WTC11 (cell line): ENCODE measurements at regions not wholly inside any gene's neighbourhood (a gene's known extent, or its start where the extent isn't known, plus 50 kb on each side); places are given as distances from the start of the nearest gene placed in this dataset.

Experiments used
- ATAC-seq: fragments of 200-7000 bp; cut with Tn5 transposase; 2 replicates; pipeline ENCODE4 v1.10.0; 2021; ENCODE audit warnings: mild to moderate bottlenecking, moderate library complexity
- CTCF ChIA-PET: fragments of 300-600 bp; sonication (Branson Sonifier 250); formaldehyde crosslinking; loops from one replicate; lab custom pipeline; 2021; ENCODE audit warnings: antibody characterized with exemption; lab: Charles Lee
- POLR2A ChIA-PET: fragments of 350-600 bp; sonication (Branson Sonifier 250); formaldehyde crosslinking; loops from one replicate; lab custom pipeline; 2021; ENCODE audit warnings: antibody characterized with exemption; lab: Charles Lee
- DNase-seq: peaks from one replicate; pipeline ENCODE4 v3.0.0; 2021; ENCODE audit warnings: low spot score
- H3K27ac Mint-ChIP-seq: 2 replicates; pipeline ENCODE4 v1.8.0; 2021; ENCODE audit warnings: mixed read lengths
- H3K27me3 Mint-ChIP-seq: 2 replicates; pipeline ENCODE4 v1.8.0; 2021; ENCODE audit warnings: low read depth, mild to moderate bottlenecking, moderate library complexity, mixed read lengths
- H3K36me3 Mint-ChIP-seq: 2 replicates; pipeline ENCODE4 v1.8.0; 2021; ENCODE audit warnings: mixed read lengths
- H3K4me1 Mint-ChIP-seq: 2 replicates; pipeline ENCODE4 v1.8.0; 2022; ENCODE audit warnings: mixed read lengths
- H3K4me3 Mint-ChIP-seq: 2 replicates; pipeline ENCODE4 v1.8.0; 2021; ENCODE audit warnings: mild to moderate bottlenecking, moderate library complexity, mixed read lengths
- H3K9me3 Mint-ChIP-seq: 2 replicates; pipeline ENCODE4 v1.8.0; 2021; ENCODE audit warnings: mixed read lengths
- FOXJ3 ChIP-seq: sonication (generic); formaldehyde crosslinking; IDR thresholded peaks from 2 replicates; pipeline ENCODE4 v1.9.0; 2021; ENCODE audit warnings: missing genetic modification reagents, mild to moderate bottlenecking, borderline replicate concordance
- GRHL2 ChIP-seq: fragments of 250-450 bp; sonication (Bioruptor Pico); IDR thresholded peaks from 2 replicates; pipeline ENCODE4 v1.8.0; 2022; ENCODE audit warnings: mild to moderate bottlenecking, moderate library complexity; ENCODE audit not compliant: insufficient replicate concordance, severe bottlenecking
- PRRX2 ChIP-seq: fragments of 250-450 bp; sonication (Bioruptor Pico); IDR thresholded peaks from 2 replicates; pipeline ENCODE4 v1.8.0; 2021; ENCODE audit warnings: mild to moderate bottlenecking
- SOX15 ChIP-seq: fragments of 250-450 bp; sonication (Bioruptor Pico); IDR thresholded peaks from 2 replicates; pipeline ENCODE4 v1.9.0; 2021; ENCODE audit warnings: mild to moderate bottlenecking
- TCF7 ChIP-seq: sonication (generic); formaldehyde crosslinking; IDR thresholded peaks from 2 replicates; pipeline ENCODE4 v1.8.0; 2022; ENCODE audit warnings: mild to moderate bottlenecking, low read depth, missing genetic modification reagents, moderate library complexity
- USF2 ChIP-seq: sonication (generic); formaldehyde crosslinking; IDR thresholded peaks from 2 replicates; pipeline ENCODE4 v1.8.1; 2023; ENCODE audit warnings: mild to moderate bottlenecking, missing genetic modification reagents, moderate library complexity
- ZNF416 ChIP-seq: fragments of 250-450 bp; sonication (Bioruptor Pico); IDR thresholded peaks from 2 replicates; pipeline ENCODE4 v1.9.0; 2021; ENCODE audit warnings: mild to moderate bottlenecking, inconsistent platforms
- TF ChIP-seq, protein P1 (sequence below): sonication (generic); formaldehyde crosslinking; IDR thresholded peaks from 2 replicates; pipeline ENCODE4 v1.8.0; 2022; ENCODE audit warnings: mild to moderate bottlenecking, missing genetic modification reagents
- TF ChIP-seq, protein P2 (sequence below): fragments of 250-450 bp; sonication (Bioruptor Pico); IDR thresholded peaks from 2 replicates; pipeline ENCODE4 v1.9.0; 2021; ENCODE audit warnings: moderate library complexity, mild to moderate bottlenecking, inconsistent platforms, borderline replicate concordance
- TF ChIP-seq, protein P3 (sequence below): fragments of 250-450 bp; sonication (Bioruptor Pico); IDR thresholded peaks from 2 replicates; pipeline ENCODE4 v1.9.0; 2021; ENCODE audit warnings: mild to moderate bottlenecking
- TF ChIP-seq, protein P4 (sequence below): fragments of 200-600 bp; IDR thresholded peaks from 2 replicates; pipeline ENCODE4 v1.8.0; 2022; ENCODE audit warnings: antibody characterized with exemption
- TF ChIP-seq, protein P5 (sequence below): sonication (generic); formaldehyde crosslinking; IDR thresholded peaks from 2 replicates; pipeline ENCODE4 v1.8.1; 2022; ENCODE audit warnings: mild to moderate bottlenecking, moderate library complexity, missing genetic modification reagents

DNA sequence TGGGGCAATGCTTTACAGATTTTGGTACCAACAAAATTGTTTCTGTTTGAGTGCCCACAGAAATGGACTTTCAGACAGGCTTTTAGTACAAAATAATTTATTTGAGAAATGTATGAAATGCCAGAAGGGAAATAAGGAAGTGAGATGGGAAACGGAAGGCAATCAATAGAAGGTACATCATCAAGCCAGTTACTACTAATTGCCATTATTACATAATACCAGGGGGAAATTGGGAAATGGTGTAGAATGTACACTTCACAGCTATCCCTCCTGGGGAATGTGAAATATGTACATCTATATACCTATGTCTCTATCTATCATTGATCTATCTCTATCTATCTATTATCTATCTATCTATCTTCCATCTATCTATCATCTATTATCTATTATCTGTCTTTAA, 264.6 kb upstream of the B3GALT2 start:
- H3K4me3 Mint-ChIP-seq, result no peak overlapping the region
- ChIA-PET POLR2A (no interaction called here), CTCF (no interaction called here)
- no peaks in the 10 kb centered on the region for H3K36me3 Mint-ChIP-seq
- H3K27me3 Mint-ChIP-seq, result no peaks in the 10 kb centered on the region
- TF ChIP-seq USF2 (CRISPR knock-in tag) (no peak), TCF7 (CRISPR knock-in tag) (no peak), GRHL2 (no peak), FOXJ3 (no peak), PRRX2 (no peak), SOX15 (CRISPR knock-in tag) (no peak), ZNF416 (CRISPR knock-in tag) (no peak)
- TF ChIP-seq, protein P1, sequence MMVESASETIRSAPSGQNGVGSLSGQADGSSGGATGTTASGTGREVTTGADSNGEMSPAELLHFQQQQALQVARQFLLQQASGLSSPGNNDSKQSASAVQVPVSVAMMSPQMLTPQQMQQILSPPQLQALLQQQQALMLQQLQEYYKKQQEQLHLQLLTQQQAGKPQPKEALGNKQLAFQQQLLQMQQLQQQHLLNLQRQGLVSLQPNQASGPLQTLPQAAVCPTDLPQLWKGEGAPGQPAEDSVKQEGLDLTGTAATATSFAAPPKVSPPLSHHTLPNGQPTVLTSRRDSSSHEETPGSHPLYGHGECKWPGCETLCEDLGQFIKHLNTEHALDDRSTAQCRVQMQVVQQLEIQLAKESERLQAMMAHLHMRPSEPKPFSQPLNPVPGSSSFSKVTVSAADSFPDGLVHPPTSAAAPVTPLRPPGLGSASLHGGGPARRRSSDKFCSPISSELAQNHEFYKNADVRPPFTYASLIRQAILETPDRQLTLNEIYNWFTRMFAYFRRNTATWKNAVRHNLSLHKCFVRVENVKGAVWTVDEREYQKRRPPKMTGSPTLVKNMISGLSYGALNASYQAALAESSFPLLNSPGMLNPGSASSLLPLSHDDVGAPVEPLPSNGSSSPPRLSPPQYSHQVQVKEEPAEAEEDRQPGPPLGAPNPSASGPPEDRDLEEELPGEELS, result no peak
- TF ChIP-seq, protein P2, sequence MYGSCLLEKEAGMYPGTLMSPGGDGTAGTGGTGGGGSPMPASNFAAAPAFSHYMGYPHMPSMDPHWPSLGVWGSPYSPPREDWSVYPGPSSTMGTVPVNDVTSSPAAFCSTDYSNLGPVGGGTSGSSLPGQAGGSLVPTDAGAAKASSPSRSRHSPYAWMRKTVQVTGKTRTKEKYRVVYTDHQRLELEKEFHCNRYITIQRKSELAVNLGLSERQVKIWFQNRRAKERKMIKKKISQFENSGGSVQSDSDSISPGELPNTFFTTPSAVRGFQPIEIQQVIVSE (CRISPR knock-in tag), result no peak
- TF ChIP-seq, all 79 proteins: peak for 0
- DNase-seq (no peak), ATAC-seq (no peak)
- Mint-ChIP-seq H3K4me1 (0 out of 2 replicates have a peak, but pooled peaks cover 4% of the 10 kb centered on the region), H3K9me3 (no peaks in the 10 kb centered on the region), H3K27ac (no peak overlapping the region)

- ATAC-seq (peak; percentile 44), DNase-seq (no peak)
- H3K4me3 Mint-ChIP-seq, result no peak overlapping the region
- POLR2A ChIA-PET, result no interaction called here
- no peaks in the 10 kb centered on the region for H3K9me3 Mint-ChIP-seq
- CTCF ChIA-PET, result no interaction called here
- no peaks in the 10 kb centered on the region for H3K36me3 Mint-ChIP-seq
- H3K4me1 Mint-ChIP-seq, result 0 out of 2 replicates have a peak, but pooled peaks cover 4% of the 10 kb centered on the region
- H3K27me3 Mint-ChIP-seq, result no peaks in the 10 kb centered on the region
- H3K27ac Mint-ChIP-seq, result no peak overlapping the region
- TF ChIP-seq GRHL2, result no peak
- TF ChIP-seq, protein P3, sequence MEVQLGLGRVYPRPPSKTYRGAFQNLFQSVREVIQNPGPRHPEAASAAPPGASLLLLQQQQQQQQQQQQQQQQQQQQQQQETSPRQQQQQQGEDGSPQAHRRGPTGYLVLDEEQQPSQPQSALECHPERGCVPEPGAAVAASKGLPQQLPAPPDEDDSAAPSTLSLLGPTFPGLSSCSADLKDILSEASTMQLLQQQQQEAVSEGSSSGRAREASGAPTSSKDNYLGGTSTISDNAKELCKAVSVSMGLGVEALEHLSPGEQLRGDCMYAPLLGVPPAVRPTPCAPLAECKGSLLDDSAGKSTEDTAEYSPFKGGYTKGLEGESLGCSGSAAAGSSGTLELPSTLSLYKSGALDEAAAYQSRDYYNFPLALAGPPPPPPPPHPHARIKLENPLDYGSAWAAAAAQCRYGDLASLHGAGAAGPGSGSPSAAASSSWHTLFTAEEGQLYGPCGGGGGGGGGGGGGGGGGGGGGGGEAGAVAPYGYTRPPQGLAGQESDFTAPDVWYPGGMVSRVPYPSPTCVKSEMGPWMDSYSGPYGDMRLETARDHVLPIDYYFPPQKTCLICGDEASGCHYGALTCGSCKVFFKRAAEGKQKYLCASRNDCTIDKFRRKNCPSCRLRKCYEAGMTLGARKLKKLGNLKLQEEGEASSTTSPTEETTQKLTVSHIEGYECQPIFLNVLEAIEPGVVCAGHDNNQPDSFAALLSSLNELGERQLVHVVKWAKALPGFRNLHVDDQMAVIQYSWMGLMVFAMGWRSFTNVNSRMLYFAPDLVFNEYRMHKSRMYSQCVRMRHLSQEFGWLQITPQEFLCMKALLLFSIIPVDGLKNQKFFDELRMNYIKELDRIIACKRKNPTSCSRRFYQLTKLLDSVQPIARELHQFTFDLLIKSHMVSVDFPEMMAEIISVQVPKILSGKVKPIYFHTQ (CRISPR knock-in tag), result no peak
- TF ChIP-seq, protein P4, sequence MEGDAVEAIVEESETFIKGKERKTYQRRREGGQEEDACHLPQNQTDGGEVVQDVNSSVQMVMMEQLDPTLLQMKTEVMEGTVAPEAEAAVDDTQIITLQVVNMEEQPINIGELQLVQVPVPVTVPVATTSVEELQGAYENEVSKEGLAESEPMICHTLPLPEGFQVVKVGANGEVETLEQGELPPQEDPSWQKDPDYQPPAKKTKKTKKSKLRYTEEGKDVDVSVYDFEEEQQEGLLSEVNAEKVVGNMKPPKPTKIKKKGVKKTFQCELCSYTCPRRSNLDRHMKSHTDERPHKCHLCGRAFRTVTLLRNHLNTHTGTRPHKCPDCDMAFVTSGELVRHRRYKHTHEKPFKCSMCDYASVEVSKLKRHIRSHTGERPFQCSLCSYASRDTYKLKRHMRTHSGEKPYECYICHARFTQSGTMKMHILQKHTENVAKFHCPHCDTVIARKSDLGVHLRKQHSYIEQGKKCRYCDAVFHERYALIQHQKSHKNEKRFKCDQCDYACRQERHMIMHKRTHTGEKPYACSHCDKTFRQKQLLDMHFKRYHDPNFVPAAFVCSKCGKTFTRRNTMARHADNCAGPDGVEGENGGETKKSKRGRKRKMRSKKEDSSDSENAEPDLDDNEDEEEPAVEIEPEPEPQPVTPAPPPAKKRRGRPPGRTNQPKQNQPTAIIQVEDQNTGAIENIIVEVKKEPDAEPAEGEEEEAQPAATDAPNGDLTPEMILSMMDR, result no peak
- TF ChIP-seq, protein P5, sequence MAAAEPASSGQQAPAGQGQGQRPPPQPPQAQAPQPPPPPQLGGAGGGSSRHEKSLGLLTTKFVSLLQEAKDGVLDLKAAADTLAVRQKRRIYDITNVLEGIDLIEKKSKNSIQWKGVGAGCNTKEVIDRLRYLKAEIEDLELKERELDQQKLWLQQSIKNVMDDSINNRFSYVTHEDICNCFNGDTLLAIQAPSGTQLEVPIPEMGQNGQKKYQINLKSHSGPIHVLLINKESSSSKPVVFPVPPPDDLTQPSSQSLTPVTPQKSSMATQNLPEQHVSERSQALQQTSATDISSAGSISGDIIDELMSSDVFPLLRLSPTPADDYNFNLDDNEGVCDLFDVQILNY (CRISPR knock-in tag), result no peak
- TF ChIP-seq, all 79 proteins: peak for 0
These were observed 262.5 kb upstream of the B3GALT2 start for GRCh38 chr1:193448682-193449461.
